Vagina (tissue), 2 donors: ENCODE measurements at regions not wholly inside any gene's neighbourhood (a gene's known extent, or its start where the extent isn't known, plus 50 kb on each side); places are given as distances from the start of the nearest gene placed in this dataset.

Experiments
- DNase-seq, 2 donors: peaks; one replicate each; pipeline ENCODE4 v3.0.0-alpha.2; 2017; ENCODE audit errors: extremely low spot score in 2 of 2
- H3K27ac ChIP-seq: fragments of 200-600 bp; sonication (generic); one replicate; pipeline ENCODE4 v1.5.1; 2019
- H3K27me3 ChIP-seq: fragments of 200-600 bp; sonication (generic); one replicate; pipeline ENCODE4 v1.5.1; 2019
- H3K36me3 ChIP-seq, 2 donors: fragments of 200-600 bp; sonication (generic); one replicate each; pipeline ENCODE4 v1.5.1; 2017 to 2019
- H3K4me1 ChIP-seq: fragments of 200-600 bp; sonication (generic); one replicate; pipeline ENCODE4 v1.5.1; 2019
- H3K4me3 ChIP-seq, 2 donors: fragments of 200-600 bp; sonication (generic); 1 replicate in 1 of 2; 2 replicates in 1 of 2; pipeline ENCODE4 v1.5.1; 2016 to 2019
- H3K9me3 ChIP-seq: fragments of 200-600 bp; sonication (generic); one replicate; pipeline ENCODE4 v1.5.1; 2019
- CTCF ChIP-seq, 3 experiments: fragments of 450-650 bp in 2 of 3; fragments of 200-600 bp in 1 of 3; sonication (generic) in 1 of 3; IDR thresholded peaks; one replicate each; pipeline ENCODE4 v1.5.1; 2017 to 2019; ENCODE audit warnings: antibody characterized with exemption in 3 of 3, mild to moderate bottlenecking in 2 of 3, moderate library complexity in 2 of 3
- POLR2A ChIP-seq, 2 donors: fragments of 450-650 bp; IDR thresholded peaks; one replicate each; pipeline ENCODE4 v1.6.1; 2017; ENCODE audit warnings: antibody characterized with exemption in 2 of 2, mild to moderate bottlenecking in 2 of 2, moderate library complexity in 2 of 2
- POLR2AphosphoS5 ChIP-seq, 2 donors: sonication (generic); formaldehyde crosslinking; IDR thresholded peaks; one replicate each; pipeline ENCODE4 v1.9.0; 2017; ENCODE audit warnings: antibody characterized with exemption in 2 of 2, mild to moderate bottlenecking in 2 of 2, low read depth in 1 of 2; ENCODE audit not compliant: insufficient read depth in 1 of 2
- intact Hi-C: fragments of 100-400 bp; cut with DNase I; formaldehyde crosslinking; loops from one replicate; pipeline ENCODE4 v1.15.1; 2023

- TF ChIP-seq POLR2A (IDR thresholded peaks at IDR 0.05) (no peak), POLR2AphosphoS5 (IDR thresholded peaks at IDR 0.05; ENCODE audit: insufficient read depth in 1 of 2, low read depth in 1 of 2) (no peak), CTCF (IDR thresholded peaks at IDR 0.05) (no peak)
- Histone ChIP-seq H3K27me3 (no peaks in the 10 kb centered on the region), H3K4me1 (no peaks in the 10 kb centered on the region), H3K9me3 (no peaks in the 10 kb centered on the region), H3K36me3 (no peaks in the 10 kb centered on the region), H3K4me3 (no peak overlapping the region), H3K27ac (no peak overlapping the region)
- intact Hi-C loops = no loop called here
- no peak for DNase-seq
These were observed 148.6 kb upstream of the LEF1 start for GRCh38 chr4:108317377-108317776.

GRCh38 chr4:108315694-108316093 is 147.0 kb upstream of the LEF1 start:
- Histone ChIP-seq H3K27me3 (no peaks in the 10 kb centered on the region), H3K4me3 (no peak overlapping the region), H3K27ac (no peak overlapping the region), H3K9me3 (no peaks in the 10 kb centered on the region), H3K4me1 (no peaks in the 10 kb centered on the region), H3K36me3 (no peaks in the 10 kb centered on the region)
- no peak for DNase-seq
- no peak for TF ChIP-seq POLR2AphosphoS5 (IDR thresholded peaks at IDR 0.05; ENCODE audit: insufficient read depth in 1 of 2, low read depth in 1 of 2)
- no peak for TF ChIP-seq POLR2A (IDR thresholded peaks at IDR 0.05)
- no peak for TF ChIP-seq CTCF (IDR thresholded peaks at IDR 0.05)
- intact Hi-C loops = no loop called here

- Histone ChIP-seq H3K4me1 (no peaks in the 10 kb centered on the region), H3K27me3 (no peaks in the 10 kb centered on the region), H3K36me3 (no peaks in the 10 kb centered on the region), H3K4me3 (no peak overlapping the region), H3K9me3 (no peaks in the 10 kb centered on the region), H3K27ac (no peak overlapping the region)
- DNase-seq = no peak
- intact Hi-C loops = no loop called here
- no peak for TF ChIP-seq CTCF (IDR thresholded peaks at IDR 0.05)
- TF ChIP-seq POLR2A (IDR thresholded peaks at IDR 0.05) = no peak
- TF ChIP-seq POLR2AphosphoS5 (IDR thresholded peaks at IDR 0.05; ENCODE audit: insufficient read depth in 1 of 2, low read depth in 1 of 2) = no peak
These were observed 146.3 kb upstream of the LEF1 start for GRCh38 chr4:108314900-108315589.

GRCh38 chr4:108313546-108314339 is 145.0 kb upstream of the LEF1 start:
- Histone ChIP-seq H3K36me3 (no peaks in the 10 kb centered on the region), H3K27ac (no peak overlapping the region), H3K27me3 (no peaks in the 10 kb centered on the region), H3K9me3 (no peaks in the 10 kb centered on the region), H3K4me1 (no peaks in the 10 kb centered on the region), H3K4me3 (no peak overlapping the region)
- intact Hi-C loops = no loop called here
- TF ChIP-seq CTCF (IDR thresholded peaks at IDR 0.05) = no peak
- no peak for TF ChIP-seq POLR2A (IDR thresholded peaks at IDR 0.05)
- no peak for TF ChIP-seq POLR2AphosphoS5 (IDR thresholded peaks at IDR 0.05; ENCODE audit: insufficient read depth in 1 of 2, low read depth in 1 of 2)
- DNase-seq = no peak

- no peaks in the 10 kb centered on the region for H3K4me1 ChIP-seq
- H3K9me3 ChIP-seq = no peaks in the 10 kb centered on the region
- H3K36me3 ChIP-seq = no peaks in the 10 kb centered on the region
- TF ChIP-seq CTCF (IDR thresholded peaks at IDR 0.05) (no peak), POLR2AphosphoS5 (IDR thresholded peaks at IDR 0.05; ENCODE audit: insufficient read depth in 1 of 2, low read depth in 1 of 2) (no peak), POLR2A (IDR thresholded peaks at IDR 0.05) (no peak)
- no peak overlapping the region for H3K27ac ChIP-seq
- intact Hi-C loops = no loop called here
- H3K4me3 ChIP-seq = no peak overlapping the region
- no peaks in the 10 kb centered on the region for H3K27me3 ChIP-seq
- DNase-seq = no peak
These were observed 142.6 kb upstream of the LEF1 start for GRCh38 chr4:108311313-108311712.
